Kidney tubule cell (primary cell): ENCODE measurements at regions not wholly inside any gene's neighbourhood (a gene's known extent, or its start where the extent isn't known, plus 50 kb on each side); places are given as distances from the start of the nearest gene placed in this dataset.
A peak's percentile ranks its signal among the peaks of the same experiment; 100 is the strongest.
"Not testable (repeated sequence)": the region's sequence is repeated elsewhere in the genome, so short reads cannot be mapped to it uniquely, and the experiment has no call there.

Experiments
- DNase-seq: peaks from one replicate; pipeline ENCODE4 v3.0.0-alpha.2; 2018; ENCODE audit warnings: low spot score

GRCh38 chr5:30368064-30368463 is 825.4 kb upstream of the CDH6 start:
- DNase-seq, result no peak

- not testable (repeated sequence) for DNase-seq
Observed at GRCh38 chr5:30365031-30365430, 828.5 kb upstream of the CDH6 start.

DNA sequence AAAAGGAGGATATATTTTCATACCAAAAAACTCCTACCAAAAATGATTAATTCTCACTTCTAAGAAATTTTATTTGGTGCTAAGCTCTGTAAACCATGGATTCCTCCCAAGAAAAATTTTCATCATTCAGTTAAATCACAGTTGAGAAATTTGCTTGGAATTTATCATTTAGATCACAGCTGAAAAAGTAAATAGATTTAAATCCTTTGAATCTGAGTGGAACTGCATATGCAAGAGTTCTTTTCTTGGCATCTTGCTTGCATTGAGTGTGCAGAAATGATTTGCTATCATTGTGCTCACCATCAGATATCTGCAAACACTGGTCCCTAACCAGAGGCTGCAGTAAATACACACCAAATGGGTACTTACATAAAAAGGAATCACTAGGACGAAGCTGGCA is 836.1 kb upstream of the CDH6 start:
- no peak for DNase-seq

- no peak for DNase-seq
Observed at GRCh38 chr5:30355675-30356074, 837.8 kb upstream of the CDH6 start.

DNA sequence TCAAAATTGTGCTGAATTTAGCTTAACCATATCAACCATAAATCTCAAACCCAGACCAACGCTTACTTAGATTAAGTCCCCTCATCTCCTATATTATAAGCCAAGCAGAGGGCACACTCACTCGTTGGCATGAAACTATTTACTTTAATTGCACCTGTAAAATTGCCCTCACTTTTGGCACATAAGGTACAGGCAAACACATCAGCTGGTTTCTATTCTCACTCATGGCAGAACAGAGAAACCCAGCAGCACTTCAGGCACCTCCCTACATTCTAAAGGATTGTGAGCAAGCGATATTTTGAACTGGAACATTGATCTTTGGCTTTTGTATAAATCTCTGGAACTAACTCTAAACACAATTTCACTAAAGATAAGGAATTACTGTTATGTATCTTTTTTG is 845.6 kb upstream of the CDH6 start:
- no peak for DNase-seq

DNA sequence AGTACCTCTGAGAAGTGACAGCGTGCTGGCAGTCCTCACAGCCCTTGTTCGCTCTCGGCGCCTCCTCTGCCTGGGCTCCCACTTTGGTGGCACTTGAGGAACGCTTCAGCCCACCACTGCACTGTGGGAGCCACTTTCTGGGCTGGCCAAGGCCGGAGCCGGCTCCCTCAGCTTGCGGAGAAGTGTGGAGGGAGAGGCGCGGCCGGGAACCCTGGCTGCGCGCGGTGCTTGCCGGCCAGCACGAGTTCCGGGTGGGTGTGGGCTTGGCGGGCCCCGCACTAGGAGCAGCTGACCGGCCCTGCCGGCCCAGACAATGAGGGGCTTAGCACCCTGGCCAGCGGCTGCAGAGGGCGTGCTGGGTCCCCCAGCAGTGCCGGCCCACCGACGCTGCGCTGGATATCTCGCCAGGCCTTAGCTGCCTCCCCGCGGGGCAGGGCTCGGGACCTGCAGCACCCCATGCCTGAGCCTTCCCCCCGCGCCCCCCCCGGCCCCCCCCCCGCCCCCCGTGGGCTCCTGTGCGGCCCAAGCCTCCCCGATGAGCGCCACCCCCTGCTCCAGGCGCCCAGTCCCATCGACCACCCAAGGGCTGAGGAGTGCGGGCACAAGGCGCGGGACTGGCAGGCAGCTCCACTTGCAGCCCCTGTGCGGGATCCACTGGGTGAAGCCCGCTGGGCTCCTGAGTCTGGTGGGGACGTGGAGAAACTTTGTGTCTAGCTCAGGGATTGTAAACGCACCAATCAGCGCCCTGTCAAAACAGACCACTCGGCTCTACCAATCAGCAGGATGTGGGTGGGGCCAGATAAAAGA is 847.7 kb upstream of the CDH6 start:
- not testable (repeated sequence) for DNase-seq

DNA sequence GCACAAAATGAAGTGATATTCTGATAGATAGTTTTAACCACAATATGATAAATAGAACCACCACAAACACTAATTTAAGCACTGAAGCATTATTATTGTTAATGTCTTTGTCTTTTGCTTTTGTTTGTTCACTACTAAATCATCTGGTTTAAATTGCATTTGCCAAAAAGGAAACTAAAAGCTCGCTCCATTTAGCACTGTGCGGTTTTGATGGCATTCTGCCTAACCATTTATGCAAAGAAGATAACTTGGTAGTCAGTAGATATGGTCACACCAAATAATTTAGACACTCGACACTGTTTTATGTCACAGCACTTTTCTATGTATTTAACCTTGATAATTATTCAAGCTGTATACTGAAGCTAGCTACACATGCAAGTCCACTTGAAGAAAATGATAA is 849.8 kb upstream of the CDH6 start:
- no peak for DNase-seq

DNA sequence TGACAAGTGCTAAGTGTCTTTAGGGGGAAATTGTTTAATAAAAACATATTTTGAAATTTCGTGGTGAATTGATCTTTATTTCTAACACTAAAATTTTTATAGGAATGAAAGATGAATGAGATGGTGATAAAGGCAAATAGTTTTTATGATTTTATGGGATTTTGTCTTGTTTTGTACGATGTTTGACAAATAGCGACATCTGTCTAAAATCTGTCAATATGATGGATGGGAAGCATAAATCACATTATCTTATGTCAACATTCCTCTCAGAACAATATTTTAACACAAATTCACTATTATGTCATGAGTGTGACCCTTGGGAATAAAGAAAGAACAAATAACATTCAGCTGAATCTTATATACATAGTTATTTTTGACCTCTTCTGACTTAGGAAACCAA is 852.0 kb upstream of the CDH6 start:
- DNase-seq, result no peak

GRCh38 chr5:30337084-30337573 is 856.4 kb upstream of the CDH6 start:
- no peak for DNase-seq

GRCh38 chr5:30331534-30331933 is 862.0 kb upstream of the CDH6 start:
- DNase-seq, result no peak

DNA sequence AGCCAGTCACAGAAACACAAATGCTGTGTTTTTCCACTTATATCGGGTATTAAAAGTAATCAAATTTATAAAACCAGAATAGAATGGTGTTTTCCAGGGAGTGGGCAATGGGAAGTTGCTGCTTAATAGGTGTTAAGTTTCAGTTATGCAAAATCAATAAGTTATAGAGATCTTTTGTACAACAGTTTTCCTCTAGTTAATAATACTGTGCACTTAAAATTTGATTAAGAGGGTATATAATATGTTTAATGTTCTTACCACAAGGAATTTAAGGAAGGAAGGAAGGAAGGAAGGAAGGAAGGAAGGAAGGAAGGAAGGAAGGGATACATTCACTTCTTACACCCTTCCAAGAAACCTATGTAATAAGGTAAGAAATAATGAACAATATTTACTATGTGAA is 867.7 kb upstream of the CDH6 start:
- DNase-seq, result no peak

- no peak for DNase-seq
Observed at GRCh38 chr5:30324083-30324482, 869.4 kb upstream of the CDH6 start.

DNA sequence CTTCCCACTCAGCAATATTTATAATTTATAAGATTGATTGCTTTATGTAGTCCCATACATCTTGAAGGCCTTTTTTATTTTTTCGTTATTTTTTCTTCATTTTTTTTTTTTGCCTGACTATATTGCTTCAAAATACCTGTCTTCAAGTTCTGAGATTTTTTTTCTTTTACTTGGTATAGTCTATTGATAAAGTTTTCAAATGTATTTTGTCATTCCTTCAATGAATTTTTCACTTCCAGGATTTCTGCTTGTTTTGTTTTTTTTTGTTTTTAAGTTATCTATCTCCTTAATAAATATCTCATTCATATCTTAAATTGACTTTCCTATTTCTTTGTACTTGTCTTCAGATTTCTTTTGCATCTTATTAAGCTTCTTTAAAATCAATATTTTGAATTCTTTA is 905.6 kb upstream of the CDH6 start:
- DNase-seq, result no peak

DNA sequence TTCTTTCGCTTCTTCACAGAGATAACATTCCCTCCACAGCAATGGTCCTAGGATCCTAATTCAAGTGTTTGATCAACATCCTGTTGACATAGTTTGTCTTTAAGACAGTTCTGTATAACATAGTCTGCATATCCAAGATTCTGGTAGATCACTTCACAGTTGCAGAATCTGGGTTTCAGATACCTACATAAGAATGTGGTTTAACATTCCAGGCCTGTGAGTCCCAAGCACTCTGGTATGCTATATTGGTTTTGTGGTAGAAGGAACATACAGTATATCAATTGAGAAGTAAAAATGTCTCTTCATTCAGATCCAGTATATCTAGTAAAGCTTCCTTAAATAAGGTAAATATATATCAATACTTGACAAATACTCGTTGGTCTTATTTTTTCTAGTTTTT is 914.2 kb upstream of the CDH6 start:
- DNase-seq, result peak; percentile 15

DNA sequence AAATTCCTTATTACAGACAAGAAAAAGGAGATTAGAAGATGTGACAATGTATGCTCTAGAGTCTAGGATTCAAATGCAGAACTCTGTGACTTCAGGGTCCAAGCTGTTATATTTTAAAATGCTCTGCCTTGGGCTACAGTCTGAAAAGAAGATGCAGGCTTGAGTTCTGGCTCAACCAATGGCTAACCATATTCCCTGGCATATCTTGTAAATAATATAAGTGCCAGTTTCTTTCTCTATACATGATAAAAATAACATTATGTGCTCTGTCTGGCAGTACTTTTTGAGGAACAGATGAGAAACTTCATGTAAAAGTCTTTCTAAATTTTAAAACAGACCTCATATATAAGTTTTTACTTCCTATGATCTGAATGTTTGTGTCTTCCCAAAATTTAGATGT is 926.5 kb upstream of the CDH6 start:
- DNase-seq, result no peak

- no peak for DNase-seq
Observed at GRCh38 chr5:30239331-30240022, 954.0 kb upstream of the CDH6 start.

DNA sequence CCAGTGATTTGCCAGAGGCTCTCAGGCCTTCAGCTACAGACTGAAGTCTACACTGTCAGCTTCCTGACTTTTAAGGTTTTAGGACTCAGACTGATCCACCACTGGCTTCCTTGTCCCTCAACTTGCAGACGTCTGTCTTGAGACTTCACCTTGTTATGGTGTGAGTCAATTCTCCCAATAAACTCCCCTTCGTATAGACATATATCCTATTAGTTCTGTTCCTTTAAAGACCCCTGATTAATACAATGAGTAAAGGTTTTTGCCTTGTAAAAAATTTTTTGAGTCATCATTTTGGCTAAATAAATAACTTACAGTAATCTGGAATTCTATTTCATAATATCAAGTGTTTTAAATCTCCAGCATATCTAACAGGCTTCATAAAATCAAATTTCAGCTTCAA is 956.3 kb upstream of the CDH6 start:
- no peak for DNase-seq

DNA sequence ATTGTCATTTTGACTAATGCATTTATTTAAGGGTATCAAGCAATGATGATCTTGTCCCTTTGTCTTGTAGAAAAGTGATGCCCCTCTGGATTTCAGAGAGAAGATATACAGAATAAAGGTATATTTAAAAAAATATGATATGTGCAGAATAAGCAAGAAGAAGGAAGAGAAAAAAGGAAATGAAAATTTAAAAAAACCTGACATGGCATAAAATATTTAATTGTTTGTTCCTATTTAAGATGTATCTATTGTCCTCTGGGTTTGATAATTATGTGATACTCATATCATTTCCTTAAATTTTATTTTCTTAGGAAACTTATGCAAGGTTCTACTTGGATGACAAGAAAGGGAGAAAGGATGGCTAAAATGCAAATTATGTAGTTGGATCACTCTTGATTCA is 983.7 kb upstream of the CDH6 start:
- DNase-seq, result no peak

DNA sequence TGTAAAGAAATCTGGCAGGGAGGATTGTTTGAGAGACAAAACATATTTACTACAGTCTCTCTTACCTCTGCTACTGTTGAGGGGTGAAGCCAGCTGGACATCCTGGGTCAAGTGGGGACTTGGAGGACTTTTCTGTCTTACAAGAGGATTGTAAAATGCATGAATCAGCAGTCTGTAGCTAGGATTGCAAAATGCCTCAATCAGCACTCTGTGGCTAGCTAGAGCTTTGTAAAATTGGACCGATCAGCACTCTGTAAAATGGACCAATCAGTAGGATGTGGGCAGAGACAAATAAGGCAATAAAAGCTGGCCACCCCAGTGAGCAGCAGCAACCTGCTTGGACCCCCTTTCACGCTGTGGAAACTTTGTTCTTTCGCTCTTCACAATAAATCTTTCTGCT is 995.8 kb upstream of the CDH6 start:
- DNase-seq, result no peak

DNA sequence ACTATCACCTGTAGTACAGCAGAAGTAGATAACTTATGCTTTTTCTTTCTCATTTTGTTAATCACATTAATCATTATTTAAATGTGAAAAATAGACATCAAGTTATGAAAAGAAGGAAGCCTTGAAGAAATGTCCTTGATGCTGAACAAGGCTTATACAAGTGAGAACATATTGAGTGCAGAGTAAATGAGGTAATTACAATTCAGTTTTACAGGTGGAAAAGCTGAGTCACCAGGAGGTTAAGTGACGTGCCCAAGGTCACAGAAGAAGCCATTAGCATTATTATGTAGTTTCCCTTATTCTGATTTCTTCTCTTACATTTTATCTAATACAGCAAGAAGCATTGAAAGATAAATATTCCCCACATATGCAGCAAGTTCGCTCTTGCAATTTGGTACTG is 998.5 kb upstream of the CDH6 start:
- no peak for DNase-seq

DNA sequence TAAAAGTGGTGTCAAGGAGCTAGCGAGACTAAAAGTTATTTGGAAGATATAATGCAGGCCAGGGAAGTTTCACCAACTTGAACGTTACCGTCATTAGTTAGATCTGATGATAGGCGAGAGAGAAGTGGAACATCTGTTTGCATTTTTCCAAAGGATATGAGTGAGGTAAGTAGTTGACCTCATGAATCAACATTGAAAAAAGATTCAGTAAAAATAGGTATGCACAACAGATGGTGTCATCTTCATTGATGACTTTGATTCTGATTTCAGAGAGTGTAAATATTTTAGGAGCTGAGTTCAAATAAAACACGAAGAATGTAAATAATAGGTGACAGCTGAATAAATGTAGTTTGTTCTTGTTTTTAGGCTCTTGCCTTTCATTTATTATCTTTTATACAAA is 998.9 kb upstream of the CDH6 start:
- no peak for DNase-seq

- no peak for DNase-seq
Observed at GRCh38 chr5:30183795-30184194, 1009.7 kb upstream of the CDH6 start.

GRCh38 chr5:30156156-30156555 is 1037.3 kb upstream of the CDH6 start:
- DNase-seq, result no peak

DNA sequence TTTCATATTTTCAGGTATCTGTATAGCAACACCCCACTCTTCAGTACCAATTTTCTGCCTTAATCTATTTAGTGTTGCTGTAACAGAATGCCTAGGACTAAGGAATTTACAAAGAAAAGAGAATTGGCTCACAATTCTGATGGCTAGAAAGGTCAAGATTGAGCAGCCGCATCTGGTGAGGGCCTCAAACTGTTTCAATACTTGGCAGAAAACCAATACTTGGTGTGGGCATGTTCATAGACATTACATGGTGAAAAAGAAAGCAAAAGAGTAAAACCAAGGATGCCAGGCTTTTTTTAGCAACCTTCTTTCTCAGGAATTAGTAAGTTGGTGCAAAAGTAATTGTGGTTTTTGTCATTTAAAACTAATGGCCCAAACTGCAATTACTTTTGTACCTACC is 1041.1 kb upstream of the CDH6 start:
- no peak for DNase-seq
